ENCODE measurements at regions not wholly inside any gene's neighbourhood (a gene's known extent, or its start where the extent isn't known, plus 50 kb on each side); places are given as distances from the start of the nearest gene placed in this dataset.
A peak's percentile ranks its signal among the peaks of the same experiment; 100 is the strongest.

GRCh38 chr18:32884543-32884942 is 111.7 kb upstream of the KLHL14 start:
- Histone ChIP-seq H3K27me3 (ENCODE audit: low read depth, low read length) (no peaks in the 10 kb centered on the region), H3K4me3 (ENCODE audit: low read length) (peak overlapping the region; percentile 12; the same call in 1 of the 2 replicates), H3K4me2 (ENCODE audit: low read length) (peak overlapping the region; percentile 46), H3K9me3 (ENCODE audit: insufficient read depth, low read length) (peaks cover 5% of the 10 kb centered on the region; the same call in 1 of the 2 replicates), H2AFZ (ENCODE audit: low read depth, low read length) (peak overlapping the region; percentile 41; the same call in 1 of the 2 replicates), H3K79me2 (ENCODE audit: low read length) (no peaks in the 10 kb centered on the region), H3K4me1 (ENCODE audit: low read length) (peaks cover 89% of the 10 kb centered on the region), H4K20me1 (ENCODE audit: insufficient read depth, low read length) (no peaks in the 10 kb centered on the region), H3K36me3 (replicated peaks; ENCODE audit: low read depth, low read length) (peaks cover 9% of the 10 kb centered on the region), H3K27ac (ENCODE audit: low read length) (peak overlapping the region; percentile 89), H3K9ac (ENCODE audit: low read length) (peak overlapping the region; percentile 27; the same call in 1 of the 2 replicates)
- no peak for TF ChIP-seq EZH2phosphoT487 (IDR thresholded peaks at IDR 0.05; ENCODE audit: low read depth)
- no peak for TF ChIP-seq CTCF (IDR thresholded peaks at IDR 0.05; ENCODE audit: low read depth, low read length)

GRCh38 chr18:32881009-32881408 is 108.2 kb upstream of the KLHL14 start:
- no peak for TF ChIP-seq EZH2phosphoT487 (IDR thresholded peaks at IDR 0.05; ENCODE audit: low read depth)
- TF ChIP-seq CTCF (IDR thresholded peaks at IDR 0.05; ENCODE audit: low read depth, low read length), result 0 out of 2 replicates have a peak, but pooled peaks have one; percentile 3
- H3K4me1 ChIP-seq (ENCODE audit: low read length), result peaks cover 79% of the 10 kb centered on the region
- H2AFZ ChIP-seq (ENCODE audit: low read depth, low read length), result peak overlapping the region; percentile 49; the same call in 1 of the 2 replicates
- H3K36me3 ChIP-seq (replicated peaks; ENCODE audit: low read depth, low read length), result peaks cover 9% of the 10 kb centered on the region
- H3K27ac ChIP-seq (ENCODE audit: low read length), result peak overlapping the region; percentile 40
- H3K27me3 ChIP-seq (ENCODE audit: low read depth, low read length), result no peaks in the 10 kb centered on the region
- H3K4me2 ChIP-seq (ENCODE audit: low read length), result peak overlapping the region; percentile 66
- H3K9ac ChIP-seq (ENCODE audit: low read length), result no peak overlapping the region; the same call in 1 of the 2 replicates
- H3K4me3 ChIP-seq (ENCODE audit: low read length), result peak overlapping the region; percentile 38; the same call in 1 of the 2 replicates
- H3K9me3 ChIP-seq (ENCODE audit: insufficient read depth, low read length), result peaks cover 5% of the 10 kb centered on the region; the same call in 1 of the 2 replicates
- no peaks in the 10 kb centered on the region for H3K79me2 ChIP-seq (ENCODE audit: low read length)
- H4K20me1 ChIP-seq (ENCODE audit: insufficient read depth, low read length), result no peaks in the 10 kb centered on the region

- Histone ChIP-seq H3K4me2 (ENCODE audit: low read length) (peak overlapping the region; percentile 58), H3K27me3 (ENCODE audit: low read depth, low read length) (no peaks in the 10 kb centered on the region)
Measured at GRCh38 chr18:32879497-32879896, 106.7 kb upstream of the KLHL14 start.

GRCh38 chr18:32878436-32878835 is 105.6 kb upstream of the KLHL14 start:
- no peaks in the 10 kb centered on the region for H3K79me2 ChIP-seq (ENCODE audit: low read length)
- peaks cover 55% of the 10 kb centered on the region for H3K4me1 ChIP-seq (ENCODE audit: low read length)
- H3K9ac ChIP-seq (ENCODE audit: low read length), result peak overlapping the region; percentile 18; the same call in 1 of the 2 replicates
- H3K36me3 ChIP-seq (replicated peaks; ENCODE audit: low read depth, low read length), result no peaks in the 10 kb centered on the region
- peak overlapping the region; percentile 58 for H3K4me2 ChIP-seq (ENCODE audit: low read length)
- H2AFZ ChIP-seq (ENCODE audit: low read depth, low read length), result peak overlapping the region; percentile 71
- H4K20me1 ChIP-seq (ENCODE audit: insufficient read depth, low read length), result no peaks in the 10 kb centered on the region
- H3K27ac ChIP-seq (ENCODE audit: low read length), result no peak overlapping the region
- H3K27me3 ChIP-seq (ENCODE audit: low read depth, low read length), result no peaks in the 10 kb centered on the region
- no peaks in the 10 kb centered on the region for H3K9me3 ChIP-seq (ENCODE audit: insufficient read depth, low read length)
- 0 out of 2 replicates have a peak overlapping the region, but pooled peaks have one; percentile 36 for H3K4me3 ChIP-seq (ENCODE audit: low read length)
- no peak for TF ChIP-seq EZH2phosphoT487 (IDR thresholded peaks at IDR 0.05; ENCODE audit: low read depth)
- TF ChIP-seq CTCF (IDR thresholded peaks at IDR 0.05; ENCODE audit: low read depth, low read length), result no peak

More at GRCh38 chr18:32879497-32879896, 106.7 kb upstream of the KLHL14 start:
- H3K4me1 ChIP-seq (ENCODE audit: low read length), result peaks cover 65% of the 10 kb centered on the region
- H3K9me3 ChIP-seq (ENCODE audit: insufficient read depth, low read length), result no peaks in the 10 kb centered on the region
- H3K4me3 ChIP-seq (ENCODE audit: low read length), result no peak overlapping the region
- no peaks in the 10 kb centered on the region for H3K36me3 ChIP-seq (replicated peaks; ENCODE audit: low read depth, low read length)
- H4K20me1 ChIP-seq (ENCODE audit: insufficient read depth, low read length), result no peaks in the 10 kb centered on the region
- peak overlapping the region; percentile 71; the same call in 1 of the 2 replicates for H2AFZ ChIP-seq (ENCODE audit: low read depth, low read length)
- no peaks in the 10 kb centered on the region for H3K79me2 ChIP-seq (ENCODE audit: low read length)
- H3K9ac ChIP-seq (ENCODE audit: low read length), result no peak overlapping the region
- no peak overlapping the region for H3K27ac ChIP-seq (ENCODE audit: low read length)
- TF ChIP-seq CTCF (IDR thresholded peaks at IDR 0.05; ENCODE audit: low read depth, low read length) (no peak), EZH2phosphoT487 (IDR thresholded peaks at IDR 0.05; ENCODE audit: low read depth) (no peak)

Data from OCI-LY3 (cell line).